ENCODE measurements at regions not wholly inside any gene's neighbourhood (a gene's known extent, or its start where the extent isn't known, plus 50 kb on each side); places are given as distances from the start of the nearest gene placed in this dataset.

DNA sequence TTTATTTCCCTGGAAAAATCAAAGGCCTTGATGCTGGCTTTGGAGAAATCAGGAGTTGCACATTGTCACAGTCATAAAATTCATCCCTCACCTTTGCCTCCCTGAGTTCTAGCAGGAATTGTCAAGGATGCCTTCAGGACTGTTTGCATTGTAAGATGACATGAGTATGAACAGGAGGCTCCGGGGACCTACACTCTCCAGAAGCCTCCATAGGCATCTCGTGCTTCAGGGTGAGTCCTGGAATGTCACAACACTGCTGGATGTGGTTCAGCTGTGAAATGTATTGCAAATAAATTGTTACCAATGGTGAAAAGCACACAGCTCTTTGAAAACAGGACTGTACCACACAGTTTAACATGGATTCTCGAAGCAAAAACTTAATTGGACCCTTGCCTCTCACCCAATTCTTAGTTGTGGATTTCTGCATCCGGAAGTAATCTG is 535.4 kb upstream of the C16orf82 start:
- TF ChIP-seq POLR2AphosphoS5 (IDR thresholded peaks at IDR 0.05; ENCODE audit: low read length) (no peak), ATF3 (IDR thresholded peaks at IDR 0.05; ENCODE audit: borderline replicate concordance, extremely low read depth, low read depth, low read length) (no peak), SP1 (IDR thresholded peaks at IDR 0.05; ENCODE audit: low read depth, low read length) (no peak), NFIC (IDR thresholded peaks at IDR 0.05; ENCODE audit: low read depth, low read length) (no peak), ZBTB33 (IDR thresholded peaks at IDR 0.05) (no peak), REST (IDR thresholded peaks at IDR 0.05; ENCODE audit: low read depth, low read length) (no peak), ZBTB11 (CRISPR knock-in tag; IDR thresholded peaks at IDR 0.05) (no peak), YY1 (IDR thresholded peaks at IDR 0.05; ENCODE audit: low read depth, low read length) (no peak), PML (IDR thresholded peaks at IDR 0.05; ENCODE audit: low read length) (no peak), ZNF384 (IDR thresholded peaks at IDR 0.05; ENCODE audit: borderline replicate concordance, low read depth, low read length) (no peak), ELK1 (IDR thresholded peaks at IDR 0.05; ENCODE audit: low read depth, low read length) (no peak), SMAD5 (IDR thresholded peaks at IDR 0.05; ENCODE audit: low read depth) (no peak), MEF2A (IDR thresholded peaks at IDR 0.05; ENCODE audit: insufficient read depth, low read depth, low read length) (no peak)
- TF ChIP-seq, protein P1, sequence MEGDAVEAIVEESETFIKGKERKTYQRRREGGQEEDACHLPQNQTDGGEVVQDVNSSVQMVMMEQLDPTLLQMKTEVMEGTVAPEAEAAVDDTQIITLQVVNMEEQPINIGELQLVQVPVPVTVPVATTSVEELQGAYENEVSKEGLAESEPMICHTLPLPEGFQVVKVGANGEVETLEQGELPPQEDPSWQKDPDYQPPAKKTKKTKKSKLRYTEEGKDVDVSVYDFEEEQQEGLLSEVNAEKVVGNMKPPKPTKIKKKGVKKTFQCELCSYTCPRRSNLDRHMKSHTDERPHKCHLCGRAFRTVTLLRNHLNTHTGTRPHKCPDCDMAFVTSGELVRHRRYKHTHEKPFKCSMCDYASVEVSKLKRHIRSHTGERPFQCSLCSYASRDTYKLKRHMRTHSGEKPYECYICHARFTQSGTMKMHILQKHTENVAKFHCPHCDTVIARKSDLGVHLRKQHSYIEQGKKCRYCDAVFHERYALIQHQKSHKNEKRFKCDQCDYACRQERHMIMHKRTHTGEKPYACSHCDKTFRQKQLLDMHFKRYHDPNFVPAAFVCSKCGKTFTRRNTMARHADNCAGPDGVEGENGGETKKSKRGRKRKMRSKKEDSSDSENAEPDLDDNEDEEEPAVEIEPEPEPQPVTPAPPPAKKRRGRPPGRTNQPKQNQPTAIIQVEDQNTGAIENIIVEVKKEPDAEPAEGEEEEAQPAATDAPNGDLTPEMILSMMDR (IDR thresholded peaks at IDR 0.05 in 2 of 3, conservative IDR thresholded peaks at IDR 0.05 in 1 of 3; ENCODE audit: control insufficient read depth in 2 of 3, extremely low read depth in 1 of 3, insufficient read depth in 1 of 3, low read depth in 3 of 3, low read length in 3 of 3): no peak

Data from GM12878 (cell line).